HG02678 (cell line): ENCODE measurements at regions not wholly inside any gene's neighbourhood (a gene's known extent, or its start where the extent isn't known, plus 50 kb on each side); places are given as distances from the start of the nearest gene placed in this dataset.
A peak's percentile ranks its signal among the peaks of the same experiment; 100 is the strongest.
"Not testable (repeated sequence)": the region's sequence is repeated elsewhere in the genome, so short reads cannot be mapped to it uniquely, and the experiment has no call there.

Experiments
- ATAC-seq: cut with Tn5 transposase; IDR thresholded peaks from one replicate; pipeline ENCODE4 v1.9.1; 2021; ENCODE audit warnings: mild to moderate bottlenecking, moderate library complexity; ENCODE audit not compliant: unreplicated experiment

DNA sequence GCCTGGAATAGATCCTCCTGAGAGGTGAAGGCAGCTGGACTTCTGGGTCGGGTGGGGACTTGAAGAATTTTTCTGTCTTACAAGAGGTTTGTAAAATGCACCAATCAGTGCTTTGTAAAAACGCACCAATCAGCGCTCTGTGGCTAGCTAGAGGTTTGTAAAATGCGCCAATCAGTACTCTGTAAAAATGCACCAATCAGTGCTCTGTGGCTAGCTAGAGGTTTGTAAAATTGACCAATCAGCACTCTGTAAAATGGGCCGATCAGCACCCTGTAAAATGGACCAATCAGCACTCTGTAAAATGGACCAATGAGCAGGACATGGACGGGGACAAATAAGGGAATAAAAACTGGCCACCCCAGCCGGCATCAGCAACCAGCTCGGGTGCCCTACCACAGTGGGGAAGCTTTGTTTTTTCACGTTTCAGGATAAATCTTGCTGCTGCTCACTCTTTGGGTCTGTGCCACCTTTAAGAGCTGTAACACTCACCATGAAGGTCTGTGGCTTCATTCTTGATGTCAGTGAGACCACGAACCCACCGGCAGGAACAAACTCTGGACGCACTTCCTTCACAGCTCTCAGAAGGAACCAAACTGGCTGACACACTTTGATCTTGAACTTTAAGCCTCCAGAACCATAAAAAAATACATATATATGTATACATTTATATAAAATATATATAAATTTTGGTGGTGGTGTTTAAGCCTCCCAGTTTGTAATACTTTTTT is 197.8 kb upstream of the SLCO3A1 start:
- not testable (repeated sequence) for ATAC-seq

GRCh38 chr15:91660174-91660649 is 193.3 kb upstream of the SLCO3A1 start:
- ATAC-seq, result no peak

DNA sequence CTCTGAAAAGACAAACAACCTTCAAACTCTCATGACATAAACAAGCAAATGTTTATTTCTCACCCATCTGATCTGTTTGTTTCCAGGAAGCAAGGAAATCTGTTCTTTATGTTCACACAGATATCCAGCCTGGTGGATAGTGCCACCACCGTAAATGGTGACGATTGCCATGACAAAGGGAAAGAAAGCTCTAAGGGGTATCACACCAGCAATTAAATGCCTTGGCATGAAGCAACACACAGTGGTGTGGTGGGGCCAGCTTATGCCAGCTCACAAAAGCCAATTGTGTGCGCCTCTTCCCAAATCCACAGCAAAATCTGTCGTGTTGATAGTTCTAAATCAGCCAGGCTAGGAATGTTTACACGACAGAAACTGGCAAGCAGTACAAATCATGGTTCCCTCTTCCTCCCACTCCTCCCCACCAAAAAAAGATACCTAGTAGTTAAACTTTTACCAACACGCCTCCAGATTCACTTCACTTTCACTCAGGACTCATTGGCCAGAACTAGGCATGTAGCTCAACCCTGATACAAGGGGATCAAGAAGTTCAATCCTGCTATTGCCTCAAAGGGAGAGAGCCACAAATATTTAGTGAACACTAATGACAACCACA is 189.2 kb upstream of the SLCO3A1 start:
- no peak for ATAC-seq

DNA sequence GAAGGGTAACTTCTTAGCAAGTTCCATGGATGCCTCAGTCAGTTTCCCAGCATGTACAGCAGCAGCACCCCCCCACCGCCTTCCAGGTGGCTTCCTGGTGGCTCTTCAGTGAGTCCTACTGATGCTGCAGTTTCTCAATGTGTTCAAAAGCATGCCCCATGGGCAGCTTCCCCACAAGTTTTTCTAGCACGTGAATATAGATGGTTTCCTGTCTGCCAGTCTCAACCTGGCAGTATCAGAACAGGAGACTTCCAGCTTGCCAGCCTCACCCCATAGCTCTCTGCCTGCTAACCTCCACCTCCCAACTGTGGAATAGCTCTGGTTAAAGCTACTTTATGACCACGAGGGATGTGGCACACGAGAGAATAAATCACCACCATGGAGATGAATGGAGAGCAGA is 188.3 kb upstream of the SLCO3A1 start:
- ATAC-seq, result no peak

GRCh38 chr15:91668370-91668769 is 185.1 kb upstream of the SLCO3A1 start:
- no peak for ATAC-seq

- ATAC-seq, result no peak
Measured at GRCh38 chr15:91670108-91670507, 183.4 kb upstream of the SLCO3A1 start.

DNA sequence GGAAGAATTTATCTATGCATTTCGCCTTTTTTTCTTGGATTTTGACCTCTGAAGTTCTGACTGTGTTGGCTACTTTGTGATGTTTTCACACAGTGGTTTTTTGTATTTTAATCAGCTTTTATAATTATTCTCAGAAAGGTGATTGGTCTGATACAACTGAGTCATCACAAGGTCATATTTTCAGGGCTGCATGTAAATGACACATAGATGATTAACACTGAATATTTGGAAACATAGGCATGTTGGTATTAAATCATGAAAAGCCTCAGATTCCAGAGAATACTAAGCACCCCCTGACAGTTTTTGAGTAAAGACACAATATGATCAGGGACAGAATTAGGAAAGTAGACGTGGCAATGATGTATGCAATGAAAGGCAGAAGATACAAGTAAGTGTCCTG is 175.5 kb upstream of the SLCO3A1 start:
- ATAC-seq, result no peak

- ATAC-seq, result no peak
Measured at GRCh38 chr15:91679447-91679846, 174.1 kb upstream of the SLCO3A1 start.

- ATAC-seq, result no peak
Measured at GRCh38 chr15:91685436-91685835, 168.1 kb upstream of the SLCO3A1 start.

DNA sequence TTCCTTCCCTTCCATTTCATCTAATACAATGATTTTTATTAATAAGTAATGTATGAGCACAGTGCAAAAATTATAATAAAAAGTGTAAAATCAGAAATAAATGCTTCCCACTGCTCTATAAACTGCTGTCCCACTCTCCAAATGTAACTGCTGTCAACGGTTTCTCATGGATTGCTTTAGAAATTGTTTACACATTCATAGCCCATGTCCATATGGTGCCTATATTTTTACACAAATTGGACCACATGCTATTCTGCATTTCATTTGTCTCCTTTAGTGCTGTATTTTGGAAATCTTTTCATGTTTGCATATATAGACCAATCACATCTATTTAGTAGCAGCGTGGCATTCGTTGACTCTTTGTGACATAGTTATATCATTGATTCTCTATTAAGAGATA is 164.7 kb upstream of the SLCO3A1 start:
- ATAC-seq, result no peak

DNA sequence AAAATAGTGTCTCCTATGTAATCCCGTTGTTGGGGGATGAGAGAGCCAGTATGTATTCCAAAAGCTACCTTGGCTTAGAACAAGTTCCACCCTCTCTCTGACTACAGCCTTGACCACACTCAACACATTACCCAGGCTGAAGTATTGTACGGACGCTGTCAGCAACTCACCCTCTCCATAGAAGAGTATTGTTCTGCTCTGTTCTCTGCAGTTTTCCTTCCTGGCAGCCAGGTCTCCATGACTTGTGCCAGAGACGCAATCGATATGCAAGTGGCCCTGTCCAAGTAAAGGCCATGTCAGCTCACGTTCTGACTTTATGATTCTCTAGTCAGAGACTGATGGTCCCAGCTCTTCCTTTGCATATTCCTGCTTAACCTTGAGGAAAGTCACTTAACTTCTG is 164.1 kb upstream of the SLCO3A1 start:
- no peak for ATAC-seq

DNA sequence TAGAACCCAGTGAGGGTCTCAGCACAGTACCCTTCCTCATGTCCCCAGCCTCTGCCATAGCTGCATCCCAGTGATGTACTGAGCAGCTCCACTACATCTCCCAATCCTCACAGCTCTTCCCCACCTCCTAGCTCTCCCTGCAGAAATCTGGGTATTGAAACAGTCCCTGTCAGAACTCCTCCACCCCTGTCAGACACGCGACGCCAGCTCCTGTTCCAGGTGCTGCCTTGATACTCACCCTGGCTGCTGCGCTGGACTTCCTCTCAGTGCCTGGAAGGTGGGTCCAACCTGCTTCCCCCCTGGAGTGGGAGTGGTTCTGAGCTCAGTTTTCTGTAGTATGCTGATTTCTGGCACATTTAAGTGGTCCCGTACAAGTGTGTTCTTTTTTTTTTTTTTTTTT is 160.9 kb upstream of the SLCO3A1 start:
- no peak for ATAC-seq

- ATAC-seq, result no peak
Measured at GRCh38 chr15:91694131-91694830, 159.2 kb upstream of the SLCO3A1 start.

GRCh38 chr15:91694831-91695210 is 158.7 kb upstream of the SLCO3A1 start:
- no peak for ATAC-seq

DNA sequence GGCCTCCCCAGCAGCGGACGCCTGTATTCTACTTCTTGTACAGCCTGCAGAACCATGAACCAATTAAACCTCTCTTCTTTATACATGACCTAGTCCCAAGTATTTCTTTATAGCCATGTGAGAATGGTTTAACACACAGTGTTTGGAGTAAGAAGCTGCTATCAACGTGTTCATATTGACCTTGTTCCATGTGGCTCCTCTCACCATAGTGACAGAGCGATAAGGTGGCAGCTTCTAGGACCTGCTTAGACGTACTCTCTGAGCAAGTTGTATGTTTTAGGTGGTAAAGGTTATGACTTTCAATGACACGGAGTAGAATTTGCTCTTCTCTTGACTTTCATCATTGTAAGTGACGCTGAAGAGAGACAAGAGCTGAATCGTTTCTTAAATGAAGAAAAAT is 157.7 kb upstream of the SLCO3A1 start:
- ATAC-seq, result no peak

- ATAC-seq, result no peak
Measured at GRCh38 chr15:91696981-91697380, 156.5 kb upstream of the SLCO3A1 start.

DNA sequence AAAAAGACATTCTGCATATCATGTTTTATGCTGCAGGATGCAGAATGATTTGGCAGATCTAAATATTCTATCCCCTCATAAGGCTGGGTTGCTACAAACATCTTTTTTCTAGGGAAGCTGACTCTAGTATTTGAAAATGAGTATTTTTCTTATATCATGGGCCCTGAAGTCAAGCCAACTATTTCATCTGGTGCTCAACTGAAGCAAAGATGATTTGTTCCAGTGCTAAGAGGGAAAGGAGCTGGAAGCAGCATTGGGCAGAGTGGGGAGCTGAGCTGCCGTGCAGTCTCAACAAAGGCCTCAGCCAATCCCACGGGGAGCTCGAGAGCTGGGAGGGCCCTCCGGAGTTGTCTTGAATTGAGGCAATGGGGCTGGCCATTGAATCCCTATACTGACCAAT is 155.3 kb upstream of the SLCO3A1 start:
- ATAC-seq, result no peak

- no peak for ATAC-seq
Measured at GRCh38 chr15:91699741-91700140, 153.8 kb upstream of the SLCO3A1 start.

GRCh38 chr15:91703274-91703673 is 150.2 kb upstream of the SLCO3A1 start:
- no peak for ATAC-seq

DNA sequence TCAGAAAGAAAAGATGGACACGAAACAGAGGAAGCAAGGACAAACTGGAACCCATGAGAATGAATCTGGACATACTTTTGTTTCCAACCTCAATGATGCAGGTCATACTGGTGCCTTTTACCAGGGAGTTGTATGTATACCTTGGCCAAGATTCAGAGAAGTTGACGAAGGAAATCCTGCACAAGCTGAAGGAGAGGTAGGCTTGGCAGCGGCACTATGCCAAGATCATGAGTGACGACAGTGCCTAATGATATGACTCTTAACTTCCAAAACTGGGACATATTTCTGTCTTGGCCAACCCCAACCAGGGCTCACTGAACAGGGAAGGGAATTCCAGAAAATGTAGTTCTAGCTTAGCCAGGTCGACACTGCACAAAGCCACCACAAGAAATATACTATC is 149.2 kb upstream of the SLCO3A1 start:
- no peak for ATAC-seq

GRCh38 chr15:91706322-91707032 is 147.0 kb upstream of the SLCO3A1 start:
- ATAC-seq, result peak; percentile 56
